ENCODE measurements at regions not wholly inside any gene's neighbourhood (a gene's known extent, or its start where the extent isn't known, plus 50 kb on each side); places are given as distances from the start of the nearest gene placed in this dataset.

DNA sequence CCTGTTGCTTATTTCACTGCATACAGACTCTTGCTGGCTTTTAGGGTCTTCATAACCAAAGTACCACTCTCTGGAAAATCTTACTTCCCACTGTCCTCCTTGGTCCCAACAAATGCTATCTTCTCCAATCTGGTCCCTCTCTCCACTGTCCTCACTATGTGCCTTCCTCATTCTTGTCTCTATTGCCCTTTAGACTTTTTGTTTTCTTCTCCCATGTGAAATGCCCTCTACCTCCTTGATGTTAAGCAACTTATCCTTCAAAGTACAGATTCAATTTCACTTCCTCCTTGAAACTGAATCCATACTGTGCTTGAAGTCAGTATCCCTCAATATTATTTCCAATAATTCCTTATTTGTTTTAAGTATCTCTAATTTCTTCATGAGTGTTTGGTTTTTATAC lies 60.8 kb downstream of the CGGBP1 start:
- TF ChIP-seq SUZ12 (IDR thresholded peaks at IDR 0.05; ENCODE audit: extremely low read depth, insufficient read depth, insufficient read length) = no peak
- no peak for TF ChIP-seq YY1 (IDR thresholded peaks at IDR 0.05; ENCODE audit: insufficient read depth, insufficient read length)
- no peak for TF ChIP-seq ZNF274 (IDR thresholded peaks at IDR 0.05; ENCODE audit: low read depth, low read length)

All from NT2/D1 (cell line).